ENCODE measurements at regions not wholly inside any gene's neighbourhood (a gene's known extent, or its start where the extent isn't known, plus 50 kb on each side); places are given as distances from the start of the nearest gene placed in this dataset.
A peak's percentile ranks its signal among the peaks of the same experiment; 100 is the strongest.

- no peak for DNase-seq
These were observed 83.0 kb upstream of the IFNE start for GRCh38 chr9:21565155-21565554.

GRCh38 chr9:21567926-21568325 is 85.8 kb upstream of the IFNE start:
- no peak for DNase-seq

GRCh38 chr9:21568484-21568883 is 86.4 kb upstream of the IFNE start:
- no peak for DNase-seq

- no peak for DNase-seq
These were observed 87.6 kb upstream of the IFNE start for GRCh38 chr9:21569721-21570120.

GRCh38 chr9:21570643-21571275 is 88.6 kb upstream of the IFNE start:
- no peak for DNase-seq

GRCh38 chr9:21574261-21574660 is 92.1 kb upstream of the IFNE start:
- DNase-seq: no peak

GRCh38 chr9:21576331-21577189 is 94.4 kb upstream of the IFNE start:
- DNase-seq: peak; percentile 46

GRCh38 chr9:21579247-21579671 is 97.1 kb upstream of the IFNE start:
- peak; percentile 16 for DNase-seq

- no peak for DNase-seq
These were observed 97.6 kb upstream of the IFNE start for GRCh38 chr9:21579743-21580142.

GRCh38 chr9:21580636-21581378 is 98.7 kb upstream of the IFNE start:
- no peak for DNase-seq

- no peak for DNase-seq
These were observed 101.7 kb upstream of the IFNE start for GRCh38 chr9:21583628-21584377.

GRCh38 chr9:21584890-21585289 is 102.8 kb upstream of the IFNE start:
- DNase-seq: no peak

GRCh38 chr9:21585756-21586752 is 103.9 kb upstream of the IFNE start:
- DNase-seq: no peak

GRCh38 chr9:21589344-21590056 is 107.4 kb upstream of the IFNE start:
- DNase-seq: no peak

GRCh38 chr9:21590058-21590996 is 108.2 kb upstream of the IFNE start:
- DNase-seq: no peak

GRCh38 chr9:21591221-21592062 is 109.3 kb upstream of the IFNE start:
- DNase-seq: peak; percentile 76

GRCh38 chr9:21592063-21592338 is 109.9 kb upstream of the IFNE start:
- DNase-seq: no peak

GRCh38 chr9:21597284-21597683 is 115.2 kb upstream of the IFNE start:
- no peak for DNase-seq

GRCh38 chr9:21598749-21599148 is 116.6 kb upstream of the IFNE start:
- no peak for DNase-seq
